Medulla oblongata (tissue), 1 donor: ENCODE measurements at regions not wholly inside any gene's neighbourhood (a gene's known extent, or its start where the extent isn't known, plus 50 kb on each side); places are given as distances from the start of the nearest gene placed in this dataset.
A peak's percentile ranks its signal among the peaks of the same experiment; 100 is the strongest.

Experiments
- DNase-seq: peaks from one replicate; pipeline ENCODE4 v3.0.0-alpha.2; 2015; ENCODE audit errors: extremely low spot score

GRCh38 chr2:21693081-21693480 lies 569.3 kb downstream of the TDRD15 start:
- DNase-seq: no peak

- DNase-seq: no peak
Observed at GRCh38 chr2:21694079-21694878, 570.5 kb downstream of the TDRD15 start.

- DNase-seq: no peak
Observed at GRCh38 chr2:21696900-21697299, 573.1 kb downstream of the TDRD15 start.

GRCh38 chr2:21700644-21701043 lies 576.9 kb downstream of the TDRD15 start:
- no peak for DNase-seq

GRCh38 chr2:21710031-21710430 lies 586.3 kb downstream of the TDRD15 start:
- no peak for DNase-seq

- DNase-seq: no peak
Observed at GRCh38 chr2:21710496-21710895, 586.7 kb downstream of the TDRD15 start.

- DNase-seq: peak; percentile 77
Observed at GRCh38 chr2:21715887-21716286, 592.1 kb downstream of the TDRD15 start.

- DNase-seq: no peak
Observed at GRCh38 chr2:21727101-21727500, 603.3 kb downstream of the TDRD15 start.

GRCh38 chr2:21728133-21728532 lies 604.4 kb downstream of the TDRD15 start:
- DNase-seq: no peak

GRCh38 chr2:21730141-21730540 lies 606.4 kb downstream of the TDRD15 start:
- no peak for DNase-seq

- no peak for DNase-seq
Observed at GRCh38 chr2:21740484-21740883, 616.7 kb downstream of the TDRD15 start.

- DNase-seq: no peak
Observed at GRCh38 chr2:21746499-21746898, 622.7 kb downstream of the TDRD15 start.

- no peak for DNase-seq
Observed at GRCh38 chr2:21748501-21748900, 624.7 kb downstream of the TDRD15 start.

- DNase-seq: no peak
Observed at GRCh38 chr2:21754164-21754788, 630.5 kb downstream of the TDRD15 start.

- DNase-seq: no peak
Observed at GRCh38 chr2:21757805-21758430, 634.1 kb downstream of the TDRD15 start.

- DNase-seq: no peak
Observed at GRCh38 chr2:21759819-21760218, 636.1 kb downstream of the TDRD15 start.

- DNase-seq: no peak
Observed at GRCh38 chr2:21761361-21761760, 637.6 kb downstream of the TDRD15 start.

GRCh38 chr2:21763501-21763900 lies 639.7 kb downstream of the TDRD15 start:
- no peak for DNase-seq

GRCh38 chr2:21770787-21771186 lies 647.0 kb downstream of the TDRD15 start:
- no peak for DNase-seq

- DNase-seq: no peak
Observed at GRCh38 chr2:21772624-21773023, 648.9 kb downstream of the TDRD15 start.

GRCh38 chr2:21773168-21773567 lies 649.4 kb downstream of the TDRD15 start:
- DNase-seq: no peak

- DNase-seq: no peak
Observed at GRCh38 chr2:21774691-21775368, 651.1 kb downstream of the TDRD15 start.
